ENCODE measurements at regions not wholly inside any gene's neighbourhood (a gene's known extent, or its start where the extent isn't known, plus 50 kb on each side); places are given as distances from the start of the nearest gene placed in this dataset.

DNA sequence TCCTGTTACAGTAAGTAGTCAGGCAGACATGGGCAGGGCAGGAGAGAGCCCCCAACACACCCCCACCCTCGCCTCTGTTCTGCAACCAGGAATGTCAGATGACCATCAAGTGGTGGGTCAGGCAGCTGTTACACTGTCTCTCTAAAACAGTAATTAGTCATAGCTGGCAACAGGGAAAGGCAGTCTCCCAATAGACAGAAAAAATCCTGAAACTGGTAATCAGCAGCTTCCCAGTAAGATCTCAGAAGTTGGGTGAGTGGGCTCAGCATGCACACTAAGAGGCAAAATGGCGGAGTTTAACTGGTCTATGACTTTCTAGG is 90.2 kb downstream of the C5orf15 start:
- no peaks in the 10 kb centered on the region for H4K20me1 ChIP-seq (replicated peaks in 1 of 2; ENCODE audit: control insufficient read depth in 1 of 2, insufficient read depth in 2 of 2, low read length in 2 of 2)
- H2BK120ac ChIP-seq (replicated peaks; ENCODE audit: low read depth, low read length), result no peak overlapping the region
- no peak overlapping the region for H3K56ac ChIP-seq (replicated peaks; ENCODE audit: insufficient read length, low read depth, low read length)
- no peak overlapping the region for H3K14ac ChIP-seq (ENCODE audit: insufficient read length)
- H3K36me3 ChIP-seq (ENCODE audit: control insufficient read depth in 2 of 4, insufficient read depth in 4 of 4, low read length in 3 of 4), result no peaks in the 10 kb centered on the region
- H2BK20ac ChIP-seq (ENCODE audit: low read length), result no peak overlapping the region; the same call in 1 of the 2 replicates
- no peaks in the 10 kb centered on the region for H3K79me2 ChIP-seq (ENCODE audit: control insufficient read depth in 1 of 2, insufficient read depth in 2 of 2, low read length in 2 of 2)
- no peak overlapping the region for H4K5ac ChIP-seq (ENCODE audit: insufficient read length, low read depth, low read length)
- H3K23me2 ChIP-seq (ENCODE audit: low read depth, low read length), result no peaks in the 10 kb centered on the region
- TF ChIP-seq PHF8 (conservative IDR thresholded peaks at IDR 0.05; ENCODE audit: low read depth, low read length) (no peak), CBX5 (IDR thresholded peaks at IDR 0.05; ENCODE audit: low read depth, low read length) (no peak), HDAC6 (IDR thresholded peaks at IDR 0.05; ENCODE audit: low read depth, low read length) (no peak), RXRA (IDR thresholded peaks at IDR 0.05; ENCODE audit: insufficient read depth, low read depth, low read length) (no peak), GABPA (IDR thresholded peaks at IDR 0.05; ENCODE audit: borderline replicate concordance, insufficient read depth, low read length) (no peak), CREB1 (IDR thresholded peaks at IDR 0.05) (no peak), BCL11A (IDR thresholded peaks at IDR 0.05; ENCODE audit: low read depth in 2 of 2, low read length in 2 of 2) (no peak), KDM4A (IDR thresholded peaks at IDR 0.05; ENCODE audit: low read depth, low read length, severe bottlenecking) (no peak), SIRT6 (IDR thresholded peaks at IDR 0.05; ENCODE audit: low read length) (no peak), KDM1A (IDR thresholded peaks at IDR 0.05; ENCODE audit: borderline replicate concordance, low read length) (no peak), YY1 (IDR thresholded peaks at IDR 0.05; ENCODE audit: low read depth, low read length) (no peak), SIN3A (conservative IDR thresholded peaks at IDR 0.05 in 1 of 2, IDR thresholded peaks at IDR 0.05 in 1 of 2; ENCODE audit: low read depth in 1 of 2, low read length in 2 of 2) (no peak), JUND (IDR thresholded peaks at IDR 0.05; ENCODE audit: low read length) (no peak), NANOG (IDR thresholded peaks at IDR 0.05; ENCODE audit: insufficient read depth, low read depth, low read length, poor library complexity, severe bottlenecking) (no peak)
- 0 out of 2 replicates have a peak overlapping the region, but pooled peaks have one; percentile 13 for H2BK5ac ChIP-seq (ENCODE audit: low read depth, low read length)
- H2BK15ac ChIP-seq (ENCODE audit: low read length), result no peak overlapping the region
- ChIA-PET CTCF (ENCODE audit: partially characterized antibody) (interaction anchor here (0.9 to 14.0 kb wide), 6 partner anchors 11 to 457 kb away, joined by 3 to 150 read pairs (median 4); no protein-coding TSS in a partner anchor), POLR2A (ENCODE audit: partially characterized antibody) (no interaction called here)
- no peaks in the 10 kb centered on the region for H3K9me3 ChIP-seq (ENCODE audit: insufficient read depth in 2 of 2, low read depth in 1 of 2, low read length in 1 of 2)
- H4K8ac ChIP-seq (ENCODE audit: extremely low read depth, insufficient read depth, low read length), result no peak overlapping the region
- FAIRE-seq (no peak), DNase-seq (ENCODE audit: low read depth in 1 of 2, low spot score in 2 of 2) (no peak)
- no peak overlapping the region for H3K23ac ChIP-seq (ENCODE audit: insufficient read length)
- no peak overlapping the region for H2AK5ac ChIP-seq (ENCODE audit: low read depth, low read length)
- no peak overlapping the region for H3K27ac ChIP-seq (ENCODE audit: low read depth, low read length)
- H3K9ac ChIP-seq (replicated peaks in 1 of 4; ENCODE audit: extremely low read depth in 1 of 4, low read depth in 3 of 4, low read length in 3 of 4), result no peak overlapping the region
- no peak overlapping the region for H2AFZ ChIP-seq (ENCODE audit: low read length)
- no peak overlapping the region for H3K4me3 ChIP-seq (ENCODE audit: extremely low read depth in 1 of 4, insufficient read depth in 2 of 4, low read depth in 3 of 4, low read length in 4 of 4)
- no peaks in the 10 kb centered on the region for H3K79me1 ChIP-seq (ENCODE audit: low read depth, low read length)
- peak overlapping the region; percentile 5; the same call in 1 of the 2 replicates for H3K18ac ChIP-seq (ENCODE audit: extremely low read depth, low read length)
- H3K27me3 ChIP-seq (replicated peaks in 1 of 4; ENCODE audit: control insufficient read depth in 3 of 4, extremely low read depth in 1 of 4, insufficient read depth in 3 of 4, low read length in 3 of 4), result no peaks in the 10 kb centered on the region
- no peak overlapping the region for H3K4ac ChIP-seq (replicated peaks; ENCODE audit: insufficient read length, low read depth, low read length)
- H3K4me2 ChIP-seq (ENCODE audit: insufficient read depth in 1 of 2, low read depth in 2 of 2, low read length in 2 of 2), result no peak overlapping the region; a peak in 1 of 4 replicates
- H3K4me1 ChIP-seq (replicated peaks in 1 of 4; ENCODE audit: control insufficient read depth in 3 of 4, insufficient read depth in 4 of 4, low read length in 3 of 4), result peaks cover 0 to 11% (median 5%) of the 10 kb centered on the region in 4 experiments; a peak in 5 of 7 replicates
- no peak overlapping the region for H2BK12ac ChIP-seq (ENCODE audit: low read depth, low read length)
- no peak overlapping the region for H4K91ac ChIP-seq (replicated peaks; ENCODE audit: insufficient read length, low read length)
- 90% methylated on average over 2 of the region's 2 CpGs; no CpG with 5 or more reads in 1 of the 2 experiments for WGBS, 2 experiments (ENCODE audit: extremely low coverage in 1 of 2, insufficient coverage in 1 of 2, insufficient read length in 1 of 2, insufficient replicate concordance in 2 of 2, low coverage in 1 of 2, low lambda C conversion rate in 2 of 2, missing lambda C conversion rate in 1 of 2)
